Activated B cell treated with CpG ODN at 0.5 μM for 24 hours (primary cell): ENCODE measurements at regions not wholly inside any gene's neighbourhood (a gene's known extent, or its start where the extent isn't known, plus 50 kb on each side); places are given as distances from the start of the nearest gene placed in this dataset.

Experiments
- ATAC-seq: fragments of 200-7000 bp; cut with Tn5 transposase; one replicate; pipeline ENCODE4 v1.10.0; 2021; ENCODE audit warnings: low read depth, mild to moderate bottlenecking, moderate library complexity
- CTCF ChIA-PET: fragments of 350-600 bp; sonication (Branson Sonifier 250); formaldehyde crosslinking; loops from one replicate; lab custom pipeline; 2021; ENCODE audit warnings: antibody characterized with exemption; lab: Charles Lee
- POLR2A ChIA-PET: fragments of 350-600 bp; sonication (Branson Sonifier 250); formaldehyde crosslinking; loops from one replicate; lab custom pipeline; 2021; ENCODE audit warnings: antibody characterized with exemption; lab: Charles Lee
- DNase-seq: peaks from one replicate; pipeline ENCODE4 v3.0.0; 2022
- H3K27ac Mint-ChIP-seq: one replicate; pipeline ENCODE4 v1.8.0; 2020; ENCODE audit warnings: mixed read lengths
- H3K27me3 Mint-ChIP-seq: one replicate; pipeline ENCODE4 v1.8.0; 2021; ENCODE audit warnings: mixed read lengths
- H3K36me3 Mint-ChIP-seq: one replicate; pipeline ENCODE4 v1.8.0; 2021; ENCODE audit warnings: low read depth, mixed read lengths
- H3K4me1 Mint-ChIP-seq: one replicate; pipeline ENCODE4 v1.8.0; 2021; ENCODE audit warnings: mixed read lengths
- H3K4me3 Mint-ChIP-seq: one replicate; pipeline ENCODE4 v1.8.0; 2020; ENCODE audit warnings: mild to moderate bottlenecking, mixed read lengths
- H3K9me3 Mint-ChIP-seq: one replicate; pipeline ENCODE4 v1.8.0; 2020; ENCODE audit warnings: mixed read lengths
- intact Hi-C: fragments of 100-400 bp; cut with micrococcal nuclease; formaldehyde crosslinking; loops from one replicate; pipeline ENCODE4 v1.15.1; 2024
- TF ChIP-seq, protein P1 (sequence below): fragments of 200-600 bp; IDR thresholded peaks from one replicate; pipeline ENCODE4 v1.8.0; 2022; ENCODE audit warnings: antibody characterized with exemption, mild to moderate bottlenecking

DNA sequence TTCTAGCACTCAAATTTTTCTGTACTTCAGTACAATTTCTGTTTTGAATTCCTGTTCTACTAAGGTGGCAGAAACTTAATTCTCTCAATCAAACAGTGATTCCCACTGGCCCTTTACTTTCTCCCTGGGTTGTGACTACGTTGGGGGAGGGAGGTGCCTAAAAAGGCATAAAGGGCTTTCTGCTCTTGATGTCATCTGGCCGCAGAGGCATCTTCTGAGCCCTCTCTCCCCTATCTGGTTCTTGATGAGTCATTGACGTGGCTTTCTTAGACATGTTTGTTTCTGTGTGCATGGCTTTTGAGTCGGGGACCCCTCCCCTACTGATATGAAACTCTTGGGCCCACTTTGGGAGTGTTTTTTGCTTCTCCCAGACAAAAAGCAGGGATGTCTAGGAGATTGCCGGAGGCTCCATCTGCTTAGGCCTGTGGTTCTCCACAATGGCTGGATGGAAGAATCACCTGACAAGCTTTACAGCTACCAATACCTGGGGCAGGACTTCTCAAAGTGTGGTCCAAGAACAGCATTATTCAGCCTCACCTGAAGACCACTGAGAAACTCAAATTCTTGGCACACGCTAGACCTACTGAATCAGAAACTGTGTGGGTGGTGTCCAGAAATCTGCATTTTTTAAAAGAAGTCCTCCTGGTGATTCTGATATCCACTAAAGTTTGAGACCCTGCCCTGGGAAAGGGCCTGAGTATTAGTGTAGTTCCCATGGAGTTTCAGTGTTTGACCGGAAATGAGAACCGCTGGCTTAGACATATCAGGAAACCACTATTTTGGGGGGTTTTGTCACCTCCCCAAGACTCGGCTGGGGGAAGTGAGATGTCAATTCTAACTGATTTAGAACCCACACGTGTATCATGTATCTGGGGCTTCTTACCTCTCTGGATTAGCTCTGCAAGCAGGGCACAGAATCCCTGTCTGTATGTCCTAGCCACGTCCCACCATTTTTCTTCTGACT is 395.7 kb upstream of the PDE3A start:
- ChIA-PET POLR2A (no interaction called here), CTCF (no interaction called here)
- DNase-seq (no peak), ATAC-seq (no peak)
- Mint-ChIP-seq H3K36me3 (no peaks in the 10 kb centered on the region), H3K27me3 (no peaks in the 10 kb centered on the region), H3K27ac (no peak overlapping the region), H3K4me1 (no peaks in the 10 kb centered on the region), H3K9me3 (peaks cover 2% of the 10 kb centered on the region), H3K4me3 (no peak overlapping the region)
- TF ChIP-seq, protein P1, sequence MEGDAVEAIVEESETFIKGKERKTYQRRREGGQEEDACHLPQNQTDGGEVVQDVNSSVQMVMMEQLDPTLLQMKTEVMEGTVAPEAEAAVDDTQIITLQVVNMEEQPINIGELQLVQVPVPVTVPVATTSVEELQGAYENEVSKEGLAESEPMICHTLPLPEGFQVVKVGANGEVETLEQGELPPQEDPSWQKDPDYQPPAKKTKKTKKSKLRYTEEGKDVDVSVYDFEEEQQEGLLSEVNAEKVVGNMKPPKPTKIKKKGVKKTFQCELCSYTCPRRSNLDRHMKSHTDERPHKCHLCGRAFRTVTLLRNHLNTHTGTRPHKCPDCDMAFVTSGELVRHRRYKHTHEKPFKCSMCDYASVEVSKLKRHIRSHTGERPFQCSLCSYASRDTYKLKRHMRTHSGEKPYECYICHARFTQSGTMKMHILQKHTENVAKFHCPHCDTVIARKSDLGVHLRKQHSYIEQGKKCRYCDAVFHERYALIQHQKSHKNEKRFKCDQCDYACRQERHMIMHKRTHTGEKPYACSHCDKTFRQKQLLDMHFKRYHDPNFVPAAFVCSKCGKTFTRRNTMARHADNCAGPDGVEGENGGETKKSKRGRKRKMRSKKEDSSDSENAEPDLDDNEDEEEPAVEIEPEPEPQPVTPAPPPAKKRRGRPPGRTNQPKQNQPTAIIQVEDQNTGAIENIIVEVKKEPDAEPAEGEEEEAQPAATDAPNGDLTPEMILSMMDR = no peak
- intact Hi-C loops = no loop called here

DNA sequence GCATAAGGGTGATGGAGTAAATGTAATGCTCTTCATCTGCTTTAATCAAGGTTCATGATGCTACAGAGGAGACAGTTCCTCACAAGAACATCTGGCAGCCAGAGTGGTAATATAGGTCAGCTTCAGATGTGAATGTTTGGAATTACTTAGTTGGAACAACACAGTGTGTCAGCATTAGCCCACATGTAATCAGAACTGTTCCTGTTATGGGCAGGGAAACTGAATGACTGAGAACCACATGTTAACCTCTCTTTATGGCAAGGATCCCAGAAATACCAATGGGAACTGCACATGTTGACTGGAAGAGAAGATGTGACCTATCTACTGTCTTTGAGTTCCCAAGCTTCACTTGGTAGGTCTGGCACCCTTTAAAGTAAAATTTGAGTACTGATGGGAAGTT is 390.1 kb upstream of the PDE3A start:
- Mint-ChIP-seq H3K4me1 (no peaks in the 10 kb centered on the region), H3K4me3 (no peak overlapping the region), H3K27me3 (no peaks in the 10 kb centered on the region), H3K27ac (no peak overlapping the region), H3K9me3 (peaks cover 3% of the 10 kb centered on the region), H3K36me3 (no peaks in the 10 kb centered on the region)
- no peak for DNase-seq
- POLR2A ChIA-PET = no interaction called here
- intact Hi-C loops = no loop called here
- ATAC-seq = no peak
- TF ChIP-seq, protein P1 = no peak
- CTCF ChIA-PET = no interaction called here

DNA sequence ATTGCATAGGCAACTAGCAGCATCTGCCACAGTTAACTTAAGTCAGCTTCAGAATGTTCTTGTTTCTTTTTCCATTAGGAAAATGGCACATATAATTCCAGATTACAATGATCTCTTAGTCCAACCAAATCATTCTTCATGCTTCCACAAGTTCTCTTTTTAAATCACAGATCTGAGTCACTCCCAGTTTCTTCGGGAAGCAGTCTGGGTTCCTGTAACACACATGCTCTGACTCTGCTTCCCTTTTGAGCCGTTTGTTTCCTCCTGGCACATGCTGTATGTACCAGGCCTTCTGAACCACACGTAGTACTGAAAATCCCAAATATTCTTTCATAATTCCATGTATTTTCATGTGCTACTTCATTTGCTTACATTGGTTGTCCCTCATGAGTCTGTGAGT is 388.8 kb upstream of the PDE3A start:
- no peak for ATAC-seq
- POLR2A ChIA-PET = no interaction called here
- TF ChIP-seq, protein P1 = no peak

DNA sequence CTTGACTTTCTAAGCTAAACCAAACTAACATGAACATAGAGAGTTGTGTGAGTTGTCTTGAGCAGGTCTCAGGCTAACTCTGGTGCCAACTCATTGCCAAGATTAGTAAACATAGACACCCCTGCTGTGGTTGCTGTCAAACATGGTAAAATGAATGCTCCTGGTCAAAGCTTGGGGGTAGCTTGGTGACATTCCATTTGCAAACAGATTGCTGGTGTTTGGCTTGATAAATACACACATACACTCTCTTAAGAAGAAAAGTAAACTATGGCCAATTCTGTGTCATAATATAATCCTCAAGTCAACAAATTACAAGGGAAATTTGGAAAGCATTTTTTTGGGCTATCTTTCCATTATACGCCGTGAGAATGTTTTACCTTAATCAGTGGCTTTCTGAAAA is 386.4 kb upstream of the PDE3A start:
- POLR2A ChIA-PET = no interaction called here
- ATAC-seq (no peak), DNase-seq (no peak)
- no peak overlapping the region for H3K4me3 Mint-ChIP-seq
- H3K27ac Mint-ChIP-seq = no peak overlapping the region
- no peaks in the 10 kb centered on the region for H3K27me3 Mint-ChIP-seq
- intact Hi-C loops = no loop called here
- H3K9me3 Mint-ChIP-seq = peaks cover 3% of the 10 kb centered on the region
- CTCF ChIA-PET = no interaction called here
- H3K36me3 Mint-ChIP-seq = no peaks in the 10 kb centered on the region
- no peaks in the 10 kb centered on the region for H3K4me1 Mint-ChIP-seq
- TF ChIP-seq, protein P1 = no peak

More for the DNA sequence above, 388.8 kb upstream of the PDE3A start:
- H3K36me3 Mint-ChIP-seq = no peaks in the 10 kb centered on the region
- H3K27ac Mint-ChIP-seq = no peak overlapping the region
- intact Hi-C loops = no loop called here
- no peaks in the 10 kb centered on the region for H3K4me1 Mint-ChIP-seq
- H3K9me3 Mint-ChIP-seq = peaks cover 3% of the 10 kb centered on the region
- CTCF ChIA-PET = no interaction called here
- H3K27me3 Mint-ChIP-seq = no peaks in the 10 kb centered on the region
- no peak for DNase-seq
- no peak overlapping the region for H3K4me3 Mint-ChIP-seq

DNA sequence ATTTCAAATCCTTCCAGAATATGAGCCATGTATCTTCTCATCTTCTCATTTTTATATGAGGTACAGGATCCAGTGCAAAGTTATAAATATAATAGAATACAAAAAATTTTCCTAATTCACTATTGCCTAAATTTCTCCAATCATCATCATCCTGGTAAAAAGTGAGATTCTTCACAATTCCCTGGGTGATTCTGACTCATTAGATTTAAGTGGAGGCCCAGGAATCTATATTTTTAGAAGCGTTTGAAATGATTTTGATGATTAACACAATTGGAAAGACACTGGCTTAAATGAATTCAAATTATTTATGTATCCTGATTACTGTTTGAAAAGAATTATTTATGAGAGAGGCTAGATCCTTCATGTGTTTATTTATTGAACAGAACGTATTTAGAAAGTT is 380.3 kb upstream of the PDE3A start:
- CTCF ChIA-PET = no interaction called here

More for the DNA sequence above, 380.3 kb upstream of the PDE3A start:
- TF ChIP-seq, protein P1 = no peak
- no peak for DNase-seq
- H3K4me3 Mint-ChIP-seq = no peak overlapping the region
- no peaks in the 10 kb centered on the region for H3K4me1 Mint-ChIP-seq
- intact Hi-C loops = no loop called here
- no peak for ATAC-seq
- no peak overlapping the region for H3K27ac Mint-ChIP-seq
- H3K9me3 Mint-ChIP-seq = peaks cover 7% of the 10 kb centered on the region
- H3K36me3 Mint-ChIP-seq = no peaks in the 10 kb centered on the region
- no peaks in the 10 kb centered on the region for H3K27me3 Mint-ChIP-seq
- POLR2A ChIA-PET = no interaction called here
